Neural crest cell (in vitro differentiated cells): ENCODE measurements at regions not wholly inside any gene's neighbourhood (a gene's known extent, or its start where the extent isn't known, plus 50 kb on each side); places are given as distances from the start of the nearest gene placed in this dataset.

Source experiments
- DNase-seq: peaks from one replicate; pipeline ENCODE4 v3.0.0; 2021; ENCODE audit warnings: low read depth, mixed read lengths, low spot score
- H3K27ac Mint-ChIP-seq: one replicate; pipeline ENCODE4 v1.8.0; 2021; ENCODE audit warnings: mild to moderate bottlenecking, mixed read lengths; ENCODE audit not compliant: unreplicated experiment
- H3K27me3 Mint-ChIP-seq: 2 replicates; pipeline ENCODE4 v1.8.0; 2021; ENCODE audit warnings: low read depth, mild to moderate bottlenecking, mixed read lengths
- H3K36me3 Mint-ChIP-seq: 2 replicates; pipeline ENCODE4 v1.8.0; 2021; ENCODE audit warnings: low read depth, mild to moderate bottlenecking, mixed read lengths
- H3K4me1 Mint-ChIP-seq: 2 replicates; pipeline ENCODE4 v1.8.0; 2021; ENCODE audit warnings: mixed read lengths
- H3K4me3 Mint-ChIP-seq: one replicate; pipeline ENCODE4 v1.8.0; 2021; ENCODE audit warnings: mild to moderate bottlenecking, mixed read lengths
- H3K9me3 Mint-ChIP-seq: 2 replicates; pipeline ENCODE4 v1.8.0; 2021; ENCODE audit warnings: mixed read lengths
- TF ChIP-seq, protein P1 (sequence below): fragments of 200-600 bp; sonication (generic); conservative IDR thresholded peaks from 2 replicates; pipeline ENCODE4 v1.5.0; 2021; ENCODE audit warnings: antibody characterized with exemption, mild to moderate bottlenecking

DNA sequence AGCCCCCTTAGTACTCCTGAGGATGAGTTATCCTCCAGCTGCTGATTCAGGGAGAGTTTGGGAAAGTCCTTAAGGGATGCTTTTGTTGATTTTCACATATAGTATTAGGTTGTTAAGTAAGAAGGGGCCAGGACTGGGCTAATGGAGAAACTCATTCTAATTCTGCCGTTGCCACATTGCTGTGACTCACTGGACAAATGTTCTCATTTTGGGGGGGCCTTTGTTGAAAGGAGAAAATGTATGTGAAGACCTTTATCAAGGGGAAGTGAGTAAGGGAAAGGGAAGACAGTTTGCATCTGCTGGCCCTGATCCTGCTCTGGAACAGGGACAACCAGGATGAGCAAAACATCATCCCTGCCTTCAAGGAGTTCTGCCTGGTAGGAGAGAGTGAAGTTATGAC is 123.2 kb upstream of the FGGY start:
- no peak for DNase-seq
- no peaks in the 10 kb centered on the region for H3K27me3 Mint-ChIP-seq
- TF ChIP-seq, protein P1, sequence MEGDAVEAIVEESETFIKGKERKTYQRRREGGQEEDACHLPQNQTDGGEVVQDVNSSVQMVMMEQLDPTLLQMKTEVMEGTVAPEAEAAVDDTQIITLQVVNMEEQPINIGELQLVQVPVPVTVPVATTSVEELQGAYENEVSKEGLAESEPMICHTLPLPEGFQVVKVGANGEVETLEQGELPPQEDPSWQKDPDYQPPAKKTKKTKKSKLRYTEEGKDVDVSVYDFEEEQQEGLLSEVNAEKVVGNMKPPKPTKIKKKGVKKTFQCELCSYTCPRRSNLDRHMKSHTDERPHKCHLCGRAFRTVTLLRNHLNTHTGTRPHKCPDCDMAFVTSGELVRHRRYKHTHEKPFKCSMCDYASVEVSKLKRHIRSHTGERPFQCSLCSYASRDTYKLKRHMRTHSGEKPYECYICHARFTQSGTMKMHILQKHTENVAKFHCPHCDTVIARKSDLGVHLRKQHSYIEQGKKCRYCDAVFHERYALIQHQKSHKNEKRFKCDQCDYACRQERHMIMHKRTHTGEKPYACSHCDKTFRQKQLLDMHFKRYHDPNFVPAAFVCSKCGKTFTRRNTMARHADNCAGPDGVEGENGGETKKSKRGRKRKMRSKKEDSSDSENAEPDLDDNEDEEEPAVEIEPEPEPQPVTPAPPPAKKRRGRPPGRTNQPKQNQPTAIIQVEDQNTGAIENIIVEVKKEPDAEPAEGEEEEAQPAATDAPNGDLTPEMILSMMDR, result no peak
- no peaks in the 10 kb centered on the region for H3K4me1 Mint-ChIP-seq
- H3K36me3 Mint-ChIP-seq, result peaks cover 4% of the 10 kb centered on the region
- H3K27ac Mint-ChIP-seq, result no peak overlapping the region
- peaks cover 7% of the 10 kb centered on the region for H3K9me3 Mint-ChIP-seq
- H3K4me3 Mint-ChIP-seq, result no peak overlapping the region

DNA sequence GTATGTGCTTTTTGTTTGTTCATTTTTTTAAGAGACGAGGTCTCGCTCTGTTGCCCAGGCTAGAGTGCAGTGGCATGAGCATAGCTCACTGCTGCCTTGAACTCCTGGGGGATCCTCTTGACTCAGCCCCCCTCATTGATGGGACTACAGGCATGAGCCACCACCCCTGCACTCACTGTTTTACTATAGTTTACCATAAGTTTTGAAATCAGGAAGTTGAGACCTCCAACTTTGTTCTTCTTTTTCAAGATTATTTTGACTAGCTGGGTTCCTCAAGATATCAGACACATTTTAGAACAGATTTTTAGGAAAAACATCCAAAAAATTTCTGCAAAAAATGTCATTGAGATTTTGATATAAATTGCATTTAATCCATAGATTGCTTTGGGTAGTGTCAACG is 120.4 kb upstream of the FGGY start:
- no peak for DNase-seq
- H3K27ac Mint-ChIP-seq, result no peak overlapping the region
- H3K4me1 Mint-ChIP-seq, result no peaks in the 10 kb centered on the region
- no peak overlapping the region for H3K4me3 Mint-ChIP-seq
- peaks cover 7% of the 10 kb centered on the region for H3K9me3 Mint-ChIP-seq
- H3K36me3 Mint-ChIP-seq, result peaks cover 4% of the 10 kb centered on the region
- no peaks in the 10 kb centered on the region for H3K27me3 Mint-ChIP-seq
- TF ChIP-seq, protein P1, result no peak

DNA sequence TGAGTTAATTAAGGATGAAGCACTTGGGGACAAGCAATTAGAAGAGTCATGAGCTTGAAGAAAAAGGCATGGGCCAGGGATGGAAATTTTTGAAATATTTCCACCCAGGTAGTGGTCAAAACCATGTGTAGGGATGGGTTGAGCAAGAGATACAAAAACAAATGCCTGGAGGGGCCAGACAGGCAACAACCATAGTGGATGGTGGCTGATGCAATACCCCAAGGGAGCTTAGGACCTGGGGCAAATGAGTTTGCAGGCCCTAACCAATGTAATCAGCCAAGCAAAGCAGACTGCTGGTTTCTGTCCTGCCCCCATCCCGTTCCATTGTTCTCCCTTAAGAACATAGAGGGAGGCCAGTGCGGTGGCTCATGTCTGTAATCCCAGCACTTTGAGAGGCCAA is 119.1 kb upstream of the FGGY start:
- H3K4me1 Mint-ChIP-seq, result no peaks in the 10 kb centered on the region
- TF ChIP-seq, protein P1, result no peak
- H3K27me3 Mint-ChIP-seq, result no peaks in the 10 kb centered on the region
- H3K9me3 Mint-ChIP-seq, result peaks cover 7% of the 10 kb centered on the region
- DNase-seq, result no peak
- H3K36me3 Mint-ChIP-seq, result peaks cover 4% of the 10 kb centered on the region
- H3K27ac Mint-ChIP-seq, result no peak overlapping the region
- no peak overlapping the region for H3K4me3 Mint-ChIP-seq

DNA sequence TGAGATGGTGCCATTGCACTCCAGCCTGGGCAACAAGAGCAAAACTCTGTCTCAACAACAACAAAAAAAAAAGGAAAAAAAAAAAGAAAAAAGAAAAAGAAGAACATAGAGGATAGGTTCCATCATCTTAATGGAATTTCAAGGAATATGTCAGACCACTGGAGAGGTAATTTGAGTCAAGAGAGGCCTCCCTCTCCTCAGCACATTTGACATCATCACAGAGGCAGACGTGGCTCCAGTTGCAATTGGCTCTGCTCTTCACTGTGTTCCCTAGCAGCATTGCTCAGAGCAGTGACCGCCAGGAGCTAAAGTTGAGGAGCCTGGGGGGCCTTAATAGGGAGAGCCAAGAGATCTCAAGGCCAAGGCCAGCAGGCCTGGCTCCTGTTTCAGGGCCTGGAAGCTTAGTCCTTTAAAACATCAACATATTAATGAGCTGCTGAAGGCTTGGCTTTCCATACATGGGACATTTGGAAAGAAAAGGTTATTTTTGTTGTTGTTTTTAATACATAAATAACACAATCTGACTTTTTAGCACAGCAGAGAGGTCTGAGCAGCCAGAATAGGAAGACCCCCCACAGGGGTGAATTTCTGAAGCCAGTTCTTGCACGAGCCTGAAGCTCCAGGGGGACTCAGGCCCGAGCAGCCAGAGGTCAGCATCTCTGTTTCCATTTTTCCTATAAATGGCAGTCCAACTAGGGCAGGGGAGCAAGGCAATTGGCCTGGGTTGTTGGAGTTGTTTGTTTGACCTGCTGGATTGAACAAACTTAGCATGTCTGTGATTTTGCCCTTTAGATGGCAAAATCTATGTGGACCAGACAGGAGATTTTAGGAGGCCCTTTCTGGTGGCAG is 118.3 kb upstream of the FGGY start:
- no peak overlapping the region for H3K4me3 Mint-ChIP-seq
- H3K27me3 Mint-ChIP-seq, result no peaks in the 10 kb centered on the region
- H3K4me1 Mint-ChIP-seq, result no peaks in the 10 kb centered on the region
- no peak overlapping the region for H3K27ac Mint-ChIP-seq
- H3K36me3 Mint-ChIP-seq, result peaks cover 4% of the 10 kb centered on the region
- TF ChIP-seq, protein P1, result no peak
- no peak for DNase-seq
- peaks cover 7% of the 10 kb centered on the region for H3K9me3 Mint-ChIP-seq

DNA sequence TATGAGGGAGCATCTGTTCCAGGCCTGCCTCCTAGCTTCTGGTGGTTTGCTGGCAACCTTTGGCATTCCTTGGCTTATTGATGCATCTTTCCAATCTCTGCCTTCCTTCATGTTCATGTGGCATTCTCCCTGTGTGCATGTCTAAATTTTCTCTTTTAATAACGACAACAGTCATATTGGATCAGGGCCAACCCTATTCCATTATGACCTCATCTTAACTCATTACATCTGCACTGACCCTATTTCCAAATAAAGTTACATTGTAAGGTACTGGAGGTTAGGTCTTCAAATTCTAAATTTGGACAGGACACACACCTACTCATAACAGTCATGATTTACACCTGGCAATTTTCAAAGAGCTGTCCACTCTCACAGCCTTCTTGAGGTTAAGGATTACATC is 117.2 kb upstream of the FGGY start:
- no peak overlapping the region for H3K27ac Mint-ChIP-seq
- no peak for DNase-seq
- TF ChIP-seq, protein P1, result no peak
- peaks cover 7% of the 10 kb centered on the region for H3K9me3 Mint-ChIP-seq
- no peaks in the 10 kb centered on the region for H3K4me1 Mint-ChIP-seq
- no peaks in the 10 kb centered on the region for H3K27me3 Mint-ChIP-seq
- no peak overlapping the region for H3K4me3 Mint-ChIP-seq
- H3K36me3 Mint-ChIP-seq, result peaks cover 4% of the 10 kb centered on the region
